ENCODE measurements at regions not wholly inside any gene's neighbourhood (a gene's known extent, or its start where the extent isn't known, plus 50 kb on each side); places are given as distances from the start of the nearest gene placed in this dataset.
A peak's percentile ranks its signal among the peaks of the same experiment; 100 is the strongest.

- peaks cover 0 to 8% (median 2%) of the 10 kb centered on the region in 4 donors for H3K4me1 ChIP-seq
- TF ChIP-seq POLR2A (IDR thresholded peaks at IDR 0.05): peak in 1 of 4 donors; percentile 27
- TF ChIP-seq POLR2AphosphoS5 (IDR thresholded peaks at IDR 0.05): no peak
- H3K36me3 ChIP-seq: no peaks in the 10 kb centered on the region
- 31 to 60% methylated on average over 33 to 36 of the region's 36 CpGs for WGBS, 2 donors
- H3K27me3 ChIP-seq: no peaks in the 10 kb centered on the region
- peak; percentile 94 to 95 for ATAC-seq (ENCODE audit: low FRiP score in 2 of 2)
- H3K4me3 ChIP-seq: peak overlapping the region in 3 of 4 donors; percentile 40 to 58 (median 48)
- H3K9me3 ChIP-seq: no peaks in the 10 kb centered on the region
- H3K27ac ChIP-seq: peak overlapping the region in 2 of 4 donors; percentile 53 to 64
- peak; percentile 43 to 85 for DNase-seq
These were observed 54.4 kb upstream of the ZNF337 start for GRCh38 chr20:25750765-25751696.

GRCh38 chr20:25750220-25750764 lies 53.6 kb upstream of the ZNF337 start:
- H3K27ac ChIP-seq: peak overlapping the region in 2 of 4 donors; percentile 53 to 64
- 86 to 92% methylated on average over 9 of the region's 9 CpGs for WGBS, 2 donors
- no peak for DNase-seq
- ATAC-seq (ENCODE audit: low FRiP score in 2 of 2): no peak
- TF ChIP-seq POLR2AphosphoS5 (IDR thresholded peaks at IDR 0.05) (no peak), CTCF (IDR thresholded peaks at IDR 0.05) (no peak), EP300 (IDR thresholded peaks at IDR 0.05) (no peak), POLR2A (IDR thresholded peaks at IDR 0.05) (no peak)
- peak overlapping the region in 3 of 4 donors; percentile 40 to 58 (median 48) for H3K4me3 ChIP-seq
- no peaks in the 10 kb centered on the region for H3K9me3 ChIP-seq
- no peaks in the 10 kb centered on the region for H3K27me3 ChIP-seq
- peaks cover 0 to 8% (median 2%) of the 10 kb centered on the region in 4 donors for H3K4me1 ChIP-seq
- H3K36me3 ChIP-seq: no peaks in the 10 kb centered on the region

- Histone ChIP-seq H3K4me3 (no peak overlapping the region), H3K36me3 (no peaks in the 10 kb centered on the region), H3K27ac (no peak overlapping the region), H3K9me3 (no peaks in the 10 kb centered on the region), H3K27me3 (no peaks in the 10 kb centered on the region), H3K4me1 (peaks cover 0 to 8% (median 2%) of the 10 kb centered on the region in 4 donors)
- DNase-seq (no peak), ATAC-seq (ENCODE audit: low FRiP score in 2 of 2) (no peak)
- 88 to 97% methylated on average over 4 of the region's 4 CpGs for WGBS, 2 donors
- TF ChIP-seq POLR2A (IDR thresholded peaks at IDR 0.05): no peak
- TF ChIP-seq EP300 (IDR thresholded peaks at IDR 0.05): no peak
- no peak for TF ChIP-seq CTCF (IDR thresholded peaks at IDR 0.05)
- no peak for TF ChIP-seq POLR2AphosphoS5 (IDR thresholded peaks at IDR 0.05)
These were observed 53.0 kb upstream of the ZNF337 start for GRCh38 chr20:25749649-25750048.

Small RNAs in the stretch of these regions (small RNA-seq; reads per million reads assigned to genes)
- 0 reads per million in 4 donors for gene CFTRP1

Data from upper lobe of left lung (tissue), 6 donors.